Epithelial cell of proximal tubule (primary cell): ENCODE measurements at regions not wholly inside any gene's neighbourhood (a gene's known extent, or its start where the extent isn't known, plus 50 kb on each side); places are given as distances from the start of the nearest gene placed in this dataset.
"Not testable (repeated sequence)": the region's sequence is repeated elsewhere in the genome, so short reads cannot be mapped to it uniquely, and the experiment has no call there.

Experiments used
- DNase-seq: peaks from one replicate; pipeline ENCODE4 v3.0.0-alpha.2; 2011; ENCODE audit warnings: low read depth
- H3K4me3 ChIP-seq: 2 replicates; pipeline ENCODE4 v1.5.1; 2011; ENCODE audit warnings: low read depth, mild to moderate bottlenecking, low read length
- CTCF ChIP-seq: conservative IDR thresholded peaks from 2 replicates; pipeline ENCODE4 v1.5.1; 2012; ENCODE audit warnings: low read depth, mild to moderate bottlenecking, low read length

DNA sequence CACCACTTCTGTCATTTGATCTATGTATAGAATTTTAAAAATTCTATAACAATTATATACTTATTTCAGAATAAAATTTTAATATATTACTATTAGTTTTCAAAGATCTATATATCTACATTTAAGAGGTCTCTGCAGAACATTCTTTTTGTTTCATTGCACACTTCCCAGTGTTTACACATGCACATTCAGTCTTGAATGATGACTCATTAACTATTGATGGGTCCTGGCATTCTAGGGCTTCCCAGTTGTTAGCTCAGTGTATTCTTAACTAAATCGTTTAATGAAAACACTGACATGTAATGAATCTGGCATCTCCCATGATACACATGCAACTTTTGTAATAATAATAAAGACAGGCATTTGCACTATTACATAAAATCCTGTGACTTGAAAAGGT, 324.6 kb downstream of the KLF12 start:
- no peak for TF ChIP-seq CTCF
- H3K4me3 ChIP-seq: no peak overlapping the region
- DNase-seq: peak; percentile 43

DNA sequence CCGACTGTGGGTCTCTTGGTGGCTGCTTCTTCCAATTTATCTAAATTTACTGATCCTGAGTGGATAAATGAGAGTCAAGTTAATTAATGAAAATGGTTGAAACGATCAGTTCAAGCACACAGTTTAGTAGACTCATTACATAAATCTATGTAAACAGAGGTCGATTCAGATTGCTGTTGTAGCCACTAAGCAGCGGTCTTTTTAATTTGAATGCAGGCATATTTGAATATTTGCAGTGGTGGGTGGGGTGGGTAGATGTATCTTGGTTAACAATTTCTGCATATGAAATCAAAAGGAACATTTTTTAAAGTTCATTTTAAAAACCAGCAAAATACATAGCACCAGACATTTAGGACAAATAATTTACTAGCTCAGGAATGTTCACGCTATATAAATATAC, 325.9 kb downstream of the KLF12 start:
- no peak overlapping the region for H3K4me3 ChIP-seq
- DNase-seq: no peak
- no peak for TF ChIP-seq CTCF

GRCh38 chr13:73805326-73805958, 328.8 kb downstream of the KLF12 start:
- DNase-seq, H3K4me3 ChIP-seq: not testable (repeated sequence)

DNA sequence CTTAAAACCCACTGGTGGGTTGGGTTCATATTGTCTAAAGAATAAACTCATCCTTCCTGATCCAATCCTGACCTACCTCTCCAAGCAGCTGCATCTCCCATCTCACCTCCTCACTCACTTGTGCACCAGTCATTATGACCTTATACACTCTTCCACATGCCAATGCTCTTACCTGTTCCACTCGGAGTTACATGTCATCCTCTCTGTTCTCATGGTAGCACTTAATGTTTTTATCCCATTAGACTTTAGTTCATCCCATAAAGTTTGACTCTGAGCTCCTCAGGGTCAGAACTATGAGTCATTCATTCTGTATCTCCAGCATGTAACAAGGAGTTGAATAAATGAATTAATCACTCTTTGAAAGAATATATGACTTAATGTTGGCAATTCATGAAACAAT, 330.2 kb downstream of the KLF12 start:
- TF ChIP-seq CTCF: no peak
- peak; percentile 20 for DNase-seq
- no peak overlapping the region for H3K4me3 ChIP-seq

DNA sequence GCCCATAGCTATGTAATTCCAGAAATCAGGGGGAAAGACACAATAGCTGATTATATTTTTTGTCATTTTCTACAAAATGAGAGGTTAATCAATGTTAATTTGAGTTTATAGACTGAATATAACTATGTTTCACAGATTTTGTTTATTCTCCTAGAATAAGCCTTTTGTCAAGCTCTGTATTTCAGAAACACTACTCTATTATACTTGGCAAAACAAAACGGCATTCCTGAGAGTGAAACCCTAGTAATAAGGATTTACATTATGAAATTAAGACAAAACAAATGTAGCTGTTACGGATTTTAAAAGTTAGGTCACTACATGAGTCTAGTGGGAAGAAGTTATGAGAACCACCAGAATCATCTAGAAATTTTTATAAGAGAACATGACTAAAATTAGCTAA, 334.2 kb downstream of the KLF12 start:
- no peak overlapping the region for H3K4me3 ChIP-seq
- no peak for TF ChIP-seq CTCF
- no peak for DNase-seq

DNA sequence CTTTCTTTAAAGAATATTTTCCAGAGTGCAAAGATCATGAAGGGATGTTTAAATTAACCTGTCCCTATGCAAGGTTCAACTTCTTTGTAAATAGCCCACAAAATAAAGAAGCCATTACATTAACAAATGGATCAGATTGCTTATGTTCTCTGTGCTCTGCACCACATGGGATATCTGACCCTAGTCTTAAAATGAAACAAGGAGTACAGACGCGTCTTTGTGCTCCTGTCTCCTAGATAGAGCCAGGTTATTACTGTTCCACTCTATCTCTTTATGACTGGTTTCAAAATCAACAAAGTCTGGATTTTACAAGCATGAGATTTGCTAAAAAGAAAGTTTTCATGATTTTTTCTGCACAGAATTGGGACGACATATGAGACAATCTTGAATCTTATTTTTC, 339.4 kb downstream of the KLF12 start:
- no peak overlapping the region for H3K4me3 ChIP-seq
- TF ChIP-seq CTCF: no peak
- no peak for DNase-seq

DNA sequence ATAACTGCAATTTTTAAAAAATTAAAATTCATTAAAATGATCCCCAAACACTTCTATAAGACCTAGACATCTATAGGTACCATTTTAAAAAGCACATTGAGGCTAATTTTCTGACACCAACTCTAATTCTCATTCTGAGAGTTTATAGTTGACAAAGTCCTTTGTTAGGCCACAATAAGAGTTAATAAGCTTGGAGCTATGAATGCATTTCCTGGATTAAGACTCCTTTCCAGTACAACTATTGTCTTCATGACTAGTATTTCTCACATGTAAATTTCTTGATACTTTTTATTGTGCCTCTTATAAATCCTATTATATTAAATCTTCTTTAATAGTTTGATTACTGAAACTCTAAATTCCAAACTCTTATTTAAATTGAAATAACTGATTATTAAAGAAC, 340.8 kb downstream of the KLF12 start:
- DNase-seq: no peak
- TF ChIP-seq CTCF: no peak
- H3K4me3 ChIP-seq: no peak overlapping the region
